CD8-positive, alpha-beta memory T cell (primary cell): ENCODE measurements at regions not wholly inside any gene's neighbourhood (a gene's known extent, or its start where the extent isn't known, plus 50 kb on each side); places are given as distances from the start of the nearest gene placed in this dataset.

ENCODE experiments used
- CTCF ChIA-PET: fragments of 350-600 bp; sonication (Branson Sonifier 250); formaldehyde crosslinking; loops from one replicate; lab custom pipeline; 2021; ENCODE audit warnings: antibody characterized with exemption; lab: Charles Lee
- POLR2A ChIA-PET: fragments of 350-600 bp; sonication (Branson Sonifier 250); formaldehyde crosslinking; loops from one replicate; lab custom pipeline; 2021; ENCODE audit warnings: antibody characterized with exemption; lab: Charles Lee
- DNase-seq, 5 donors: peaks; one replicate each; pipeline versions ENCODE4 v3.0.0 to v3.0.0-alpha.2; 2020 to 2022; ENCODE audit warnings: mixed read lengths in 1 of 5
- H3K27ac ChIP-seq: one replicate; pipeline ENCODE4 v1.7.0; 2013; ENCODE audit warnings: low read depth, mild to moderate bottlenecking, low read length, moderate library complexity
- H3K27me3 ChIP-seq: 2 replicates; pipeline ENCODE4 v1.7.0; 2013; ENCODE audit warnings: low read length, mild to moderate bottlenecking; ENCODE audit not compliant: insufficient read depth, poor library complexity, severe bottlenecking
- H3K36me3 ChIP-seq: 2 replicates; pipeline ENCODE4 v1.7.0; 2013; ENCODE audit warnings: mild to moderate bottlenecking, low read length, moderate library complexity; ENCODE audit not compliant: insufficient read depth
- H3K4me1 ChIP-seq: 2 replicates; pipeline ENCODE4 v1.7.0; 2013; ENCODE audit warnings: mild to moderate bottlenecking, low read length, moderate library complexity; ENCODE audit not compliant: insufficient read depth
- H3K4me3 ChIP-seq: 2 replicates; pipeline ENCODE4 v1.7.0; 2013; ENCODE audit warnings: mild to moderate bottlenecking, low read length
- H3K9me3 ChIP-seq: 2 replicates; pipeline ENCODE4 v1.7.0; 2013; ENCODE audit warnings: mild to moderate bottlenecking, low read length
- H3K27ac Mint-ChIP-seq, 8 donors: one replicate each; pipeline ENCODE4 v1.8.0; 2020 to 2021; ENCODE audit warnings: mixed read lengths in 8 of 8, mild to moderate bottlenecking in 6 of 8, inconsistent platforms in 3 of 8, moderate library complexity in 3 of 8
- H3K27me3 Mint-ChIP-seq, 2 donors: one replicate each; pipeline ENCODE4 v1.8.0; 2020 to 2021; ENCODE audit warnings: mixed read lengths in 2 of 2, mild to moderate bottlenecking in 1 of 2, moderate library complexity in 1 of 2
- H3K36me3 Mint-ChIP-seq, 3 donors: one replicate each; pipeline ENCODE4 v1.8.0; 2020 to 2021; ENCODE audit warnings: mixed read lengths in 3 of 3, inconsistent platforms in 1 of 3, mild to moderate bottlenecking in 1 of 3
- H3K4me1 Mint-ChIP-seq, 3 donors: one replicate each; pipeline ENCODE4 v1.8.0; 2020 to 2021; ENCODE audit warnings: mixed read lengths in 3 of 3, inconsistent platforms in 1 of 3, mild to moderate bottlenecking in 1 of 3
- H3K4me3 Mint-ChIP-seq, 7 donors: one replicate each; pipeline ENCODE4 v1.8.0; 2020 to 2021; ENCODE audit warnings: mixed read lengths in 7 of 7, mild to moderate bottlenecking in 6 of 7, moderate library complexity in 4 of 7, inconsistent platforms in 2 of 7
- H3K9me3 Mint-ChIP-seq, 5 donors: one replicate each; pipeline ENCODE4 v1.8.0; 2020 to 2022; ENCODE audit warnings: mixed read lengths in 5 of 5, mild to moderate bottlenecking in 3 of 5, moderate library complexity in 2 of 5, inconsistent platforms in 1 of 5

DNA sequence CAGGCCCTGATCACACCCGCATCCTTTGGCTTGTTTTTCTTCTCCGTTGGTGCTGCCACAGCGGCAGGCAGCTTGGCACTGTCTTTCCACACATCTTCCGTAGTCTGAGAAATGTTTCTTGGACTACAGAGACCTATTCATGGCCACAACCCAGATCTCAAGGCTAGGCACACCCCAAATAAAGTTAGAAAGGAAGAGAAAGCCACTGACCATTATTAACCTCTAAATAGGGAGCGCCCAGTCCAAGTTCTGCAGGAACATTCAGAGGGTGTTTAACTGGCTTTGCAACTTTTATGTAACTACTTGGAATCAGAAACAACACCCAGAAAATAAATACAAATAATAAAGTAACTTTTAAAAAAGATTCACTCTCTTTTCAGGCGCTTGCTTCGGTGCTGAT, 124.8 kb upstream of the NEDD9 start:
- H3K9me3 Mint-ChIP-seq: no peaks in the 10 kb centered on the region
- Histone ChIP-seq H3K9me3 (no peaks in the 10 kb centered on the region), H3K36me3 (peaks cover 3% of the 10 kb centered on the region), H3K4me1 (peaks cover 34% of the 10 kb centered on the region), H3K4me3 (no peak overlapping the region), H3K27ac (no peak overlapping the region), H3K27me3 (no peaks in the 10 kb centered on the region)
- no peaks in the 10 kb centered on the region for H3K27me3 Mint-ChIP-seq
- peak overlapping the region in 5 of 8 donors; percentile 22 to 91 (median 77) for H3K27ac Mint-ChIP-seq
- no peak for DNase-seq
- ChIA-PET POLR2A (no interaction called here), CTCF (no interaction called here)
- H3K4me3 Mint-ChIP-seq: peak overlapping the region in 5 of 7 donors; percentile 43 to 75 (median 57)
- H3K4me1 Mint-ChIP-seq: peaks cover 77 to 93% (median 92%) of the 10 kb centered on the region in 3 donors
- peaks cover 46 to 66% (median 52%) of the 10 kb centered on the region in 3 donors for H3K36me3 Mint-ChIP-seq

DNA sequence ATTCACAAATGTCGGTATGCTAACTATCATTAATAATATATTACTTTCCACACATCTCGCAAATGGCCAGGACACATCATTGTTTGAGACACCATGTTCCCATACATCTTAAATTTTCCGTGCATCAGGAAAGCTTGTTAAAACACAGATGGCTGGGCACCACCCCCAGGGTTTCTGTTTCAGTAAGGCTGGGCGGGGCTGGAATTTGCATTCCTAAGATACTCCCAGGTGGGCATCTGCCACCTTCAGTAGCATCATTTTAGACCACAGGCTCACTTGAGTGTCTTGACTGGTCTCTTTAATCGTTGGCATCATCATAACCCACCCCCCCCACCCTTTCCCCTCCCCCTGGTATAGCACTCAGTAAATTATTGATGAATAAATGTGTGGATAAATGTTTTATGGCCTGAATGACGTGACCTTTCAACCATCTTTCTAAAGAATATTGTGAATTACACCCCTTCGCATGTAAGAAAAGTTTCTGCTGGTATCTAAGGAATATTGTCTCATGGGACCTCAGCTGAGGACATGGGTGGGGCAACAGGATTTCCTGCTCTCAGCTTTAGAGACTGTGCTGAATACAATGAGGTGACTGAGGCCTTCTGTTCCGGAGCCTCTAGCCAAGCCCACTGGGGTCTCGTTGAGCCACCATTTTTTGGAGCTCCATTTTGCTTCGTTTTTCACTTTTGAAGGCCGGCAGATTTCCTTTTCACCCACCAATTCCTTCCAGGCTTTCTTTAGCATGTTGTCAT, 124.1 kb upstream of the NEDD9 start:
- H3K36me3 Mint-ChIP-seq: peaks cover 48 to 66% (median 52%) of the 10 kb centered on the region in 3 donors
- no peak for DNase-seq
- H3K9me3 Mint-ChIP-seq: no peaks in the 10 kb centered on the region
- H3K4me3 Mint-ChIP-seq: peak overlapping the region in 6 of 7 donors; percentile 43 to 75 (median 57)
- H3K27me3 Mint-ChIP-seq: no peaks in the 10 kb centered on the region
- ChIA-PET CTCF (no interaction called here), POLR2A (interaction anchor here (0.6 kb wide), 1 partner anchor 132 kb away, joined by 3 read pairs; no protein-coding TSS in a partner anchor)
- H3K4me1 ChIP-seq: peaks cover 34% of the 10 kb centered on the region
- H3K27ac Mint-ChIP-seq: peak overlapping the region in 6 of 8 donors; percentile 15 to 91 (median 62)
- no peaks in the 10 kb centered on the region for H3K27me3 ChIP-seq
- peaks cover 3% of the 10 kb centered on the region for H3K36me3 ChIP-seq
- H3K4me1 Mint-ChIP-seq: peaks cover 76 to 93% (median 92%) of the 10 kb centered on the region in 3 donors
- no peak overlapping the region for H3K4me3 ChIP-seq
- no peaks in the 10 kb centered on the region for H3K9me3 ChIP-seq
- no peak overlapping the region for H3K27ac ChIP-seq

DNA sequence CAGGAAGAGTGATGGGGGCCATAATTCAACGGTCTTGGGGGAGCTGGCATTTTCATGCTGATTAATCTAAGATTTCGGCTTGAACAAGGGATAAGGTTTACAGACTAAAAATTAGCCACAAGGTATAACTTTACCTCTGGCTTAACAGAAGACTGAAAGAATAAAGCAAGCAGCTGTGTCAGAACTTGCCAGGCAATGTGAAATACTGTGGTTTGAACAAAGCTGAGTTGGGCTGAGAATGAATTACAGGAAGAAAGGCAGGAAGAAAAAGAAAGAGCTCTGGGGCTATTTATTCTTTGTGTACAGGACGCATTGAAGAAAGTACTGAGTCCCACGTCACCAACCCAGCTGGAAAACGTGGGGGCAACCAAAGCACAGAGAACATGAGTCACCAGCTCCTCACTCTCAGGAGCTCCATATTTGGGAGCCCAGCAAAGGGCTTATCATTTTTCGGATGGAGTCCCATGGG, 121.5 kb upstream of the NEDD9 start:
- Mint-ChIP-seq H3K4me3 (peak overlapping the region in 5 of 7 donors; percentile 7 to 25 (median 14)), H3K27me3 (no peaks in the 10 kb centered on the region), H3K9me3 (no peaks in the 10 kb centered on the region), H3K36me3 (peaks cover 31 to 62% (median 33%) of the 10 kb centered on the region in 3 donors), H3K4me1 (peaks cover 74 to 91% (median 90%) of the 10 kb centered on the region in 3 donors), H3K27ac (peak overlapping the region in 6 of 8 donors; percentile 33 to 88 (median 74))
- H3K9me3 ChIP-seq: no peaks in the 10 kb centered on the region
- H3K27ac ChIP-seq: no peak overlapping the region
- H3K4me3 ChIP-seq: no peak overlapping the region
- peaks cover 3% of the 10 kb centered on the region for H3K36me3 ChIP-seq
- peak in 3 of 5 donors; percentile 10 to 49 (median 29) for DNase-seq
- H3K4me1 ChIP-seq: peaks cover 34% of the 10 kb centered on the region
- ChIA-PET CTCF (interaction anchor here (0.9 kb wide), 1 partner anchor 10 kb away, joined by 3 read pairs; no protein-coding TSS in a partner anchor), POLR2A (no interaction called here)
- no peaks in the 10 kb centered on the region for H3K27me3 ChIP-seq

DNA sequence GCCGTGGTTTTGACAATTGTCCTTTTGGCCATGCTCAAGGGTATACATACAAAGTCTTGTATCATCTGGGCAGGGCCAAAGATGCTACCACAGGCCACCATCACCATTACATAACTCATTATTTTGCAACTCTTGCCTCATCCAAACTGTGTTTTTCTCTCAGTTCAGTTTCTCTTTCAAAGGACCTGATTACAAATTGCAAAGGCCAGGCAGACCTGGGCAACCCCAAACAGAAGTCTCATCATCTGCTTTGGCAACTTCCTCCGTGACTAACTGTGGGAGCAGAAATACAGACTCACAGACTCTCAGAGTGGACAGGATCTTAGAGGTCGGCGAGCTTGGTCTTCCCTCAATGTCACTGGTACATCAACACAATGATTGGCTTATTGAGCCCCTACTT, 117.8 kb upstream of the NEDD9 start:
- Histone ChIP-seq H3K27me3 (no peaks in the 10 kb centered on the region), H3K4me1 (peaks cover 21% of the 10 kb centered on the region), H3K9me3 (no peaks in the 10 kb centered on the region), H3K27ac (no peak overlapping the region), H3K36me3 (peaks cover 3% of the 10 kb centered on the region), H3K4me3 (no peak overlapping the region)
- ChIA-PET CTCF (no interaction called here), POLR2A (no interaction called here)
- H3K36me3 Mint-ChIP-seq: peaks cover 17 to 46% (median 20%) of the 10 kb centered on the region in 3 donors
- no peak for DNase-seq
- H3K9me3 Mint-ChIP-seq: no peaks in the 10 kb centered on the region
- H3K4me1 Mint-ChIP-seq: peaks cover 82 to 95% (median 88%) of the 10 kb centered on the region in 3 donors
- no peak overlapping the region for H3K4me3 Mint-ChIP-seq
- peak overlapping the region in 3 of 8 donors; percentile 9 to 34 (median 19) for H3K27ac Mint-ChIP-seq
- H3K27me3 Mint-ChIP-seq: no peaks in the 10 kb centered on the region

DNA sequence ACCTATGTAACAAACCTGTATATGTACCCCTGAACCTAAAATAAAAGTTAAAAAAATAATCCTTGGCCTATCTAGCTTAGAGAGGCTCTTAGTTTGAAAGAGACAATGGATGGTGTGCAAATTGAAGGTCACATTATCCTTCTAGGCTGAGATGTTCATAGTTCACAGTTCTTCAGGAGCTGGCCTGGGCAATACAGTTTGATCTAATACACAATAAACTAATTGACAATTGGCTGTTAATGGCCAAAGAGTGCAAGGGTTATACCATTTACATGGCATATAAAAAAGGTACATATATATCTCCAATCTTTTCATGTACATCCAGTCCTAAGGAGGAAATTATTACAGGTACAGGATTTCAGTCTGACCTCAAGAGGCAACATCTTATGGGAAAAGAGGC, 117.4 kb upstream of the NEDD9 start:
- ChIA-PET POLR2A (no interaction called here), CTCF (no interaction called here)
- peaks cover 82 to 95% (median 88%) of the 10 kb centered on the region in 3 donors for H3K4me1 Mint-ChIP-seq

DNA sequence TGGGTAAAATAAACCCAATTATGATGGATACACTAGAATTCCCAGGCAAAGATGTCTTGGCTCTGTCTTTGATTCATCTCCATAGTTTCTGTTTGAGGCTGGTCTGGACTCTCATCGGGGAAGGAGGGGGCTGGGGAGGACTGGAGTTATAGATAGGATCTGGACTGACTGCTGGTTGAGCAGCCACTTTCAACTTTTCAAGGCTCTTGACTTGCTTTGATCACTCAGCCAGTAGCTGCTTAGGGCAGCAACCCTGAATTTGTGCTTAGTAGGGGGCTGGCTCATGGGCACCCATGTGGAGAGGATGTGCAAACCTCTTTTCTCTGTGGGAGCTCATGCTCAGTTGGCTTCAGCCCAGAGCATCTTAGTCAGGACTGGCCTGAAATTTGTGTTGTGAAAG, 114.0 kb upstream of the NEDD9 start:
- H3K27ac ChIP-seq: no peak overlapping the region
- no peak overlapping the region for H3K4me3 Mint-ChIP-seq
- ChIA-PET POLR2A (no interaction called here), CTCF (interaction anchor here (1.4 kb wide), 1 partner anchor 15 kb away, joined by 4 read pairs; no protein-coding TSS in a partner anchor)
- H3K27me3 ChIP-seq: no peaks in the 10 kb centered on the region
- H3K9me3 ChIP-seq: no peaks in the 10 kb centered on the region
- H3K27me3 Mint-ChIP-seq: no peaks in the 10 kb centered on the region
- H3K27ac Mint-ChIP-seq: peak overlapping the region in 2 of 8 donors; percentile 16 to 88
- no peak overlapping the region for H3K4me3 ChIP-seq
- peaks cover 7% of the 10 kb centered on the region for H3K4me1 ChIP-seq
- no peaks in the 10 kb centered on the region for H3K36me3 ChIP-seq
- no peaks in the 10 kb centered on the region for H3K9me3 Mint-ChIP-seq
- H3K36me3 Mint-ChIP-seq: peaks cover 7 to 42% (median 17%) of the 10 kb centered on the region in 3 donors
- no peak for DNase-seq
- peaks cover 84 to 91% (median 84%) of the 10 kb centered on the region in 3 donors for H3K4me1 Mint-ChIP-seq

More for the DNA sequence above, 117.4 kb upstream of the NEDD9 start:
- Histone ChIP-seq H3K27ac (no peak overlapping the region), H3K36me3 (peaks cover 3% of the 10 kb centered on the region), H3K9me3 (no peaks in the 10 kb centered on the region), H3K27me3 (no peaks in the 10 kb centered on the region), H3K4me1 (peaks cover 17% of the 10 kb centered on the region), H3K4me3 (no peak overlapping the region)
- Mint-ChIP-seq H3K27ac (peak overlapping the region in 4 of 8 donors; percentile 1 to 61 (median 26)), H3K36me3 (peaks cover 17 to 50% (median 19%) of the 10 kb centered on the region in 3 donors), H3K27me3 (no peaks in the 10 kb centered on the region), H3K9me3 (no peaks in the 10 kb centered on the region), H3K4me3 (no peak overlapping the region)
- DNase-seq: no peak

DNA sequence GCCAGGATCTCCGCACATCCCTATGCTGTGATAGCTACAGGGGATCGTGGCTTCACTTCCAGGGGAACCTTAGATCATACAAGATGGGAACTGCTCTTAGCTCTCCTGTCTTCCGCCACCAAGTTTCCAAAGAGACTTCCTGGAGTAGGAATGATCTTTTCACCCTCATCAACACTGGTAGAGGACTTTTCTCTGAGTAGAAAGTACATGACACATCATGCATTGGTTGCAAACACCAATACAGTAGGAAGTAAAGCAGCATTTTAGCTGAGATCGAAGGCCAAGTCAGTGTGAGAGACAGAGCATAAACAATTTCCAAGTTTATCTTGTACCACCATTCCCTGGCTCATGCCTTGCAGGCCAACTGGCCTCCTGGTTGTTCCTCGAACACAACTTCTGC, 113.1 kb upstream of the NEDD9 start:
- Histone ChIP-seq H3K27me3 (no peaks in the 10 kb centered on the region), H3K27ac (no peak overlapping the region), H3K4me1 (peaks cover 7% of the 10 kb centered on the region), H3K9me3 (no peaks in the 10 kb centered on the region), H3K36me3 (no peaks in the 10 kb centered on the region), H3K4me3 (no peak overlapping the region)
- ChIA-PET POLR2A (no interaction called here), CTCF (no interaction called here)
- Mint-ChIP-seq H3K4me3 (no peak overlapping the region), H3K27ac (peak overlapping the region in 5 of 8 donors; percentile 5 to 67 (median 30)), H3K36me3 (peaks cover 15 to 40% (median 19%) of the 10 kb centered on the region in 3 donors), H3K9me3 (no peaks in the 10 kb centered on the region), H3K4me1 (peaks cover 82 to 90% (median 83%) of the 10 kb centered on the region in 3 donors), H3K27me3 (no peaks in the 10 kb centered on the region)
- no peak for DNase-seq
